ENCODE measurements at regions not wholly inside any gene's neighbourhood (a gene's known extent, or its start where the extent isn't known, plus 50 kb on each side); places are given as distances from the start of the nearest gene placed in this dataset.

GRCh38 chr13:107827840-107828549 lies 387.3 kb downstream of the LIG4 start:
- Histone ChIP-seq H3K4me1 (ENCODE audit: control insufficient read depth, insufficient read depth, low read length, poor library complexity, severe bottlenecking) (no peaks in the 10 kb centered on the region), H3K36me3 (ENCODE audit: control insufficient read depth, insufficient read depth, low read length) (no peaks in the 10 kb centered on the region), H3K27ac (ENCODE audit: low read depth, low read length, severe bottlenecking) (no peak overlapping the region), H3K4me3 (ENCODE audit: extremely low read depth, insufficient read depth, low read length, poor library complexity, severe bottlenecking) (no peak overlapping the region), H3K9me3 (ENCODE audit: control insufficient read depth, low read length) (no peaks in the 10 kb centered on the region)
- WGBS, 2 experiments (ENCODE audit: insufficient coverage in 2 of 2): 91 to 92% methylated on average over 6 to 8 of the region's 11 CpGs

- H3K4me3 ChIP-seq (ENCODE audit: extremely low read depth, insufficient read depth, low read length, poor library complexity, severe bottlenecking): no peak overlapping the region
- no peaks in the 10 kb centered on the region for H3K4me1 ChIP-seq (ENCODE audit: control insufficient read depth, insufficient read depth, low read length, poor library complexity, severe bottlenecking)
- no peaks in the 10 kb centered on the region for H3K36me3 ChIP-seq (ENCODE audit: control insufficient read depth, insufficient read depth, low read length)
- H3K27ac ChIP-seq (ENCODE audit: low read depth, low read length, severe bottlenecking): no peak overlapping the region
- H3K9me3 ChIP-seq (ENCODE audit: control insufficient read depth, low read length): no peaks in the 10 kb centered on the region
- WGBS, 2 experiments (ENCODE audit: insufficient coverage in 2 of 2): 83 to 96% methylated on average over 2 to 4 of the region's 7 CpGs
These were observed 390.7 kb downstream of the LIG4 start for GRCh38 chr13:107824635-107825034.

- Histone ChIP-seq H3K36me3 (ENCODE audit: control insufficient read depth, insufficient read depth, low read length) (no peaks in the 10 kb centered on the region), H3K4me3 (ENCODE audit: extremely low read depth, insufficient read depth, low read length, poor library complexity, severe bottlenecking) (no peak overlapping the region), H3K4me1 (ENCODE audit: control insufficient read depth, insufficient read depth, low read length, poor library complexity, severe bottlenecking) (no peaks in the 10 kb centered on the region), H3K9me3 (ENCODE audit: control insufficient read depth, low read length) (no peaks in the 10 kb centered on the region), H3K27ac (ENCODE audit: low read depth, low read length, severe bottlenecking) (no peak overlapping the region)
These were observed 393.3 kb downstream of the LIG4 start for GRCh38 chr13:107822006-107822405.

GRCh38 chr13:107821492-107821891 lies 393.8 kb downstream of the LIG4 start:
- Histone ChIP-seq H3K27ac (ENCODE audit: low read depth, low read length, severe bottlenecking) (no peak overlapping the region), H3K4me3 (ENCODE audit: extremely low read depth, insufficient read depth, low read length, poor library complexity, severe bottlenecking) (no peak overlapping the region), H3K4me1 (ENCODE audit: control insufficient read depth, insufficient read depth, low read length, poor library complexity, severe bottlenecking) (no peaks in the 10 kb centered on the region), H3K36me3 (ENCODE audit: control insufficient read depth, insufficient read depth, low read length) (no peaks in the 10 kb centered on the region), H3K9me3 (ENCODE audit: control insufficient read depth, low read length) (no peaks in the 10 kb centered on the region)
- 100% methylated on average over 1 of the region's 2 CpGs; no CpG with 5 or more reads in 1 of the 2 experiments for WGBS, 2 experiments (ENCODE audit: insufficient coverage in 2 of 2)

- WGBS, 2 experiments (ENCODE audit: insufficient coverage in 2 of 2): 82 to 90% methylated on average over 1 of the region's 2 CpGs
- H3K4me1 ChIP-seq (ENCODE audit: control insufficient read depth, insufficient read depth, low read length, poor library complexity, severe bottlenecking): no peaks in the 10 kb centered on the region
These were observed 396.3 kb downstream of the LIG4 start for GRCh38 chr13:107819071-107819470.

GRCh38 chr13:107817647-107818287 lies 397.6 kb downstream of the LIG4 start:
- Histone ChIP-seq H3K4me1 (ENCODE audit: control insufficient read depth, insufficient read depth, low read length, poor library complexity, severe bottlenecking) (no peaks in the 10 kb centered on the region), H3K4me3 (ENCODE audit: extremely low read depth, insufficient read depth, low read length, poor library complexity, severe bottlenecking) (no peak overlapping the region), H3K36me3 (ENCODE audit: control insufficient read depth, insufficient read depth, low read length) (no peaks in the 10 kb centered on the region), H3K9me3 (ENCODE audit: control insufficient read depth, low read length) (no peaks in the 10 kb centered on the region), H3K27ac (ENCODE audit: low read depth, low read length, severe bottlenecking) (no peak overlapping the region)
- WGBS, 2 experiments (ENCODE audit: insufficient coverage in 2 of 2): 70 to 82% methylated on average over 5 of the region's 6 CpGs

More at GRCh38 chr13:107819071-107819470, 396.3 kb downstream of the LIG4 start:
- H3K9me3 ChIP-seq (ENCODE audit: control insufficient read depth, low read length): no peaks in the 10 kb centered on the region
- H3K27ac ChIP-seq (ENCODE audit: low read depth, low read length, severe bottlenecking): no peak overlapping the region
- H3K36me3 ChIP-seq (ENCODE audit: control insufficient read depth, insufficient read depth, low read length): no peaks in the 10 kb centered on the region
- H3K4me3 ChIP-seq (ENCODE audit: extremely low read depth, insufficient read depth, low read length, poor library complexity, severe bottlenecking): no peak overlapping the region

- Histone ChIP-seq H3K4me3 (ENCODE audit: extremely low read depth, insufficient read depth, low read length, poor library complexity, severe bottlenecking) (no peak overlapping the region), H3K36me3 (ENCODE audit: control insufficient read depth, insufficient read depth, low read length) (no peaks in the 10 kb centered on the region), H3K27ac (ENCODE audit: low read depth, low read length, severe bottlenecking) (no peak overlapping the region), H3K4me1 (ENCODE audit: control insufficient read depth, insufficient read depth, low read length, poor library complexity, severe bottlenecking) (no peaks in the 10 kb centered on the region), H3K9me3 (ENCODE audit: control insufficient read depth, low read length) (no peaks in the 10 kb centered on the region)
These were observed 403.3 kb downstream of the LIG4 start for GRCh38 chr13:107812014-107812412.

- no peaks in the 10 kb centered on the region for H3K36me3 ChIP-seq (ENCODE audit: control insufficient read depth, insufficient read depth, low read length)
- H3K27ac ChIP-seq (ENCODE audit: low read depth, low read length, severe bottlenecking): no peak overlapping the region
- H3K4me3 ChIP-seq (ENCODE audit: extremely low read depth, insufficient read depth, low read length, poor library complexity, severe bottlenecking): no peak overlapping the region
- H3K9me3 ChIP-seq (ENCODE audit: control insufficient read depth, low read length): no peaks in the 10 kb centered on the region
- WGBS, 2 experiments (ENCODE audit: insufficient coverage in 2 of 2): 100% methylated on average over 1 of the region's 2 CpGs; no CpG with 5 or more reads in 1 of the 2 experiments
- no peaks in the 10 kb centered on the region for H3K4me1 ChIP-seq (ENCODE audit: control insufficient read depth, insufficient read depth, low read length, poor library complexity, severe bottlenecking)
These were observed 403.9 kb downstream of the LIG4 start for GRCh38 chr13:107811233-107812013.

GRCh38 chr13:107809125-107809524 lies 406.2 kb downstream of the LIG4 start:
- H3K4me1 ChIP-seq (ENCODE audit: control insufficient read depth, insufficient read depth, low read length, poor library complexity, severe bottlenecking): no peaks in the 10 kb centered on the region
- no peaks in the 10 kb centered on the region for H3K36me3 ChIP-seq (ENCODE audit: control insufficient read depth, insufficient read depth, low read length)
- WGBS, 2 experiments (ENCODE audit: insufficient coverage in 2 of 2): 90 to 91% methylated on average over 3 of the region's 3 CpGs
- H3K27ac ChIP-seq (ENCODE audit: low read depth, low read length, severe bottlenecking): no peak overlapping the region
- H3K9me3 ChIP-seq (ENCODE audit: control insufficient read depth, low read length): no peaks in the 10 kb centered on the region
- H3K4me3 ChIP-seq (ENCODE audit: extremely low read depth, insufficient read depth, low read length, poor library complexity, severe bottlenecking): no peak overlapping the region

- no peaks in the 10 kb centered on the region for H3K36me3 ChIP-seq (ENCODE audit: control insufficient read depth, insufficient read depth, low read length)
- H3K9me3 ChIP-seq (ENCODE audit: control insufficient read depth, low read length): no peaks in the 10 kb centered on the region
- H3K4me3 ChIP-seq (ENCODE audit: extremely low read depth, insufficient read depth, low read length, poor library complexity, severe bottlenecking): no peak overlapping the region
- no peaks in the 10 kb centered on the region for H3K4me1 ChIP-seq (ENCODE audit: control insufficient read depth, insufficient read depth, low read length, poor library complexity, severe bottlenecking)
- no peak overlapping the region for H3K27ac ChIP-seq (ENCODE audit: low read depth, low read length, severe bottlenecking)
- 83% methylated on average over 1 of the region's 3 CpGs; no CpG with 5 or more reads in 1 of the 2 experiments for WGBS, 2 experiments (ENCODE audit: insufficient coverage in 2 of 2)
These were observed 406.9 kb downstream of the LIG4 start for GRCh38 chr13:107808389-107808788.

Data from mesodermal cell (in vitro differentiated cells).